ENCODE measurements at regions not wholly inside any gene's neighbourhood (a gene's known extent, or its start where the extent isn't known, plus 50 kb on each side); places are given as distances from the start of the nearest gene placed in this dataset.

- no peak overlapping the region for H3K27ac Mint-ChIP-seq
- H3K9me3 Mint-ChIP-seq, result no peaks in the 10 kb centered on the region
Measured at GRCh38 chr2:23122681-23123215, 262.2 kb upstream of the KLHL29 start.

GRCh38 chr2:23123686-23124085, 261.3 kb upstream of the KLHL29 start:
- no peak overlapping the region for H3K27ac Mint-ChIP-seq
- no peak for DNase-seq (ENCODE audit: low spot score in 2 of 2)
- no peak for ATAC-seq
- H3K9me3 Mint-ChIP-seq, result no peaks in the 10 kb centered on the region
- H3K36me3 Mint-ChIP-seq, result no peaks in the 10 kb centered on the region

More at GRCh38 chr2:23122681-23123215, 262.2 kb upstream of the KLHL29 start:
- no peaks in the 10 kb centered on the region for H3K36me3 Mint-ChIP-seq
- DNase-seq (ENCODE audit: low spot score in 2 of 2) (no peak), ATAC-seq (no peak)

- H3K27ac Mint-ChIP-seq, result no peak overlapping the region
- ATAC-seq, result no peak
- no peak for DNase-seq (ENCODE audit: low spot score in 2 of 2)
- no peaks in the 10 kb centered on the region for H3K36me3 Mint-ChIP-seq
- no peaks in the 10 kb centered on the region for H3K9me3 Mint-ChIP-seq
Measured at GRCh38 chr2:23124214-23124750, 260.7 kb upstream of the KLHL29 start.

GRCh38 chr2:23127465-23127864, 257.5 kb upstream of the KLHL29 start:
- Mint-ChIP-seq H3K36me3 (peaks cover 0 to 4% of the 10 kb centered on the region in 2 donors), H3K9me3 (peaks cover 2 to 3% of the 10 kb centered on the region in 2 donors)
- no peak for DNase-seq (ENCODE audit: low spot score in 2 of 2)

GRCh38 chr2:23128684-23129292, 256.2 kb upstream of the KLHL29 start:
- no peak overlapping the region for H3K27ac Mint-ChIP-seq
- H3K9me3 Mint-ChIP-seq, result peaks cover 6 to 7% of the 10 kb centered on the region in 2 donors
- no peak for ATAC-seq

More at GRCh38 chr2:23127465-23127864, 257.5 kb upstream of the KLHL29 start:
- no peak for ATAC-seq
- no peak overlapping the region for H3K27ac Mint-ChIP-seq

GRCh38 chr2:23131066-23131575, 253.9 kb upstream of the KLHL29 start:
- H3K27ac Mint-ChIP-seq, result no peak overlapping the region
- H3K36me3 Mint-ChIP-seq, result peaks cover 0 to 7% of the 10 kb centered on the region in 2 donors

More at GRCh38 chr2:23128684-23129292, 256.2 kb upstream of the KLHL29 start:
- no peak for DNase-seq (ENCODE audit: low spot score in 2 of 2)
- peaks cover 0 to 7% of the 10 kb centered on the region in 2 donors for H3K36me3 Mint-ChIP-seq

GRCh38 chr2:23132000-23132399, 253.0 kb upstream of the KLHL29 start:
- Mint-ChIP-seq H3K9me3 (peaks cover 6 to 7% of the 10 kb centered on the region in 2 donors), H3K27ac (no peak overlapping the region), H3K36me3 (peaks cover 0 to 7% of the 10 kb centered on the region in 2 donors)
- no peak for ATAC-seq
- no peak for DNase-seq (ENCODE audit: low spot score in 2 of 2)

More at GRCh38 chr2:23131066-23131575, 253.9 kb upstream of the KLHL29 start:
- no peak for DNase-seq (ENCODE audit: low spot score in 2 of 2)
- peaks cover 6 to 7% of the 10 kb centered on the region in 2 donors for H3K9me3 Mint-ChIP-seq
- no peak for ATAC-seq

- no peak overlapping the region for H3K27ac Mint-ChIP-seq
- peaks cover 0 to 7% of the 10 kb centered on the region in 2 donors for H3K36me3 Mint-ChIP-seq
- peaks cover 6 to 7% of the 10 kb centered on the region in 2 donors for H3K9me3 Mint-ChIP-seq
- no peak for DNase-seq (ENCODE audit: low spot score in 2 of 2)
- no peak for ATAC-seq
Measured at GRCh38 chr2:23132823-23133595, 252.0 kb upstream of the KLHL29 start.

- Mint-ChIP-seq H3K9me3 (peaks cover 6 to 7% of the 10 kb centered on the region in 2 donors), H3K27ac (no peak overlapping the region), H3K36me3 (peaks cover 0 to 7% of the 10 kb centered on the region in 2 donors)
- ATAC-seq, result no peak
- DNase-seq (ENCODE audit: low spot score in 2 of 2), result no peak
Measured at GRCh38 chr2:23134726-23135125, 250.3 kb upstream of the KLHL29 start.

GRCh38 chr2:23135481-23136100, 249.4 kb upstream of the KLHL29 start:
- no peak for ATAC-seq
- Mint-ChIP-seq H3K36me3 (peaks cover 0 to 7% of the 10 kb centered on the region in 2 donors), H3K27ac (no peak overlapping the region), H3K9me3 (peaks cover 6 to 7% of the 10 kb centered on the region in 2 donors)
- DNase-seq (ENCODE audit: low spot score in 2 of 2), result no peak

GRCh38 chr2:23137166-23137565, 247.8 kb upstream of the KLHL29 start:
- H3K27ac Mint-ChIP-seq, result no peak overlapping the region
- ATAC-seq, result no peak
- peaks cover 0 to 6% of the 10 kb centered on the region in 2 donors for H3K36me3 Mint-ChIP-seq
- no peak for DNase-seq (ENCODE audit: low spot score in 2 of 2)
- H3K9me3 Mint-ChIP-seq, result peaks cover 6 to 7% of the 10 kb centered on the region in 2 donors

- no peak overlapping the region for H3K27ac Mint-ChIP-seq
- H3K9me3 Mint-ChIP-seq, result no peaks in the 10 kb centered on the region
- no peak for DNase-seq (ENCODE audit: low spot score in 2 of 2)
- ATAC-seq, result no peak
- no peaks in the 10 kb centered on the region for H3K36me3 Mint-ChIP-seq
Measured at GRCh38 chr2:23138701-23139100, 246.3 kb upstream of the KLHL29 start.

GRCh38 chr2:23145460-23145859, 239.5 kb upstream of the KLHL29 start:
- ATAC-seq (no peak), DNase-seq (ENCODE audit: low spot score in 2 of 2) (no peak)
- Mint-ChIP-seq H3K27ac (no peak overlapping the region), H3K36me3 (no peaks in the 10 kb centered on the region), H3K9me3 (no peaks in the 10 kb centered on the region)

GRCh38 chr2:23146011-23146410, 239.0 kb upstream of the KLHL29 start:
- H3K9me3 Mint-ChIP-seq, result no peaks in the 10 kb centered on the region
- ATAC-seq, result no peak
- H3K36me3 Mint-ChIP-seq, result no peaks in the 10 kb centered on the region
- no peak overlapping the region for H3K27ac Mint-ChIP-seq
- no peak for DNase-seq (ENCODE audit: low spot score in 2 of 2)

- no peak for ATAC-seq
- H3K9me3 Mint-ChIP-seq, result no peaks in the 10 kb centered on the region
- no peak overlapping the region for H3K27ac Mint-ChIP-seq
- H3K36me3 Mint-ChIP-seq, result no peaks in the 10 kb centered on the region
- no peak for DNase-seq (ENCODE audit: low spot score in 2 of 2)
Measured at GRCh38 chr2:23148342-23148741, 236.6 kb upstream of the KLHL29 start.

- Mint-ChIP-seq H3K9me3 (no peaks in the 10 kb centered on the region), H3K27ac (no peak overlapping the region), H3K36me3 (no peaks in the 10 kb centered on the region)
- ATAC-seq (no peak), DNase-seq (ENCODE audit: low spot score in 2 of 2) (no peak)
Measured at GRCh38 chr2:23149777-23150176, 235.2 kb upstream of the KLHL29 start.

- Mint-ChIP-seq H3K27ac (no peak overlapping the region), H3K36me3 (no peaks in the 10 kb centered on the region), H3K9me3 (no peaks in the 10 kb centered on the region)
- no peak for ATAC-seq
- no peak for DNase-seq (ENCODE audit: low spot score in 2 of 2)
Measured at GRCh38 chr2:23153484-23153883, 231.5 kb upstream of the KLHL29 start.

All from activated naive CD4-positive, alpha-beta T cell treated with anti-CD3 and anti-CD28 coated beads, Interleukin-2, amount 50 U/mL, for 72 hours (primary cell).